ENCODE measurements at regions not wholly inside any gene's neighbourhood (a gene's known extent, or its start where the extent isn't known, plus 50 kb on each side); places are given as distances from the start of the nearest gene placed in this dataset.

GRCh38 chr1:234774971-234775370, 165.0 kb upstream of the IRF2BP2 start:
- no peak for TF ChIP-seq CTCF (conservative IDR thresholded peaks at IDR 0.05; ENCODE audit: low read length)
- TF ChIP-seq EZH2phosphoT487 (IDR thresholded peaks at IDR 0.05; ENCODE audit: borderline replicate concordance, low read depth, low read length) = no peak

Measured in OCI-LY7 (cell line).